ENCODE measurements at regions not wholly inside any gene's neighbourhood (a gene's known extent, or its start where the extent isn't known, plus 50 kb on each side); places are given as distances from the start of the nearest gene placed in this dataset.

- Histone ChIP-seq H3K4me2 (ENCODE audit: low read length) (no peak overlapping the region), H3K79me2 (no peaks in the 10 kb centered on the region), H2AFZ (no peak overlapping the region), H3K27me3 (ENCODE audit: control insufficient read depth, insufficient read depth, low read length) (no peaks in the 10 kb centered on the region), H3K4me1 (no peaks in the 10 kb centered on the region), H3K27ac (no peak overlapping the region), H3K36me3 (ENCODE audit: control insufficient read depth, insufficient read depth, low read length) (no peaks in the 10 kb centered on the region), H3K9me3 (ENCODE audit: control insufficient read depth, low read length) (no peaks in the 10 kb centered on the region), H3K9ac (no peak overlapping the region), H3K4me3 (ENCODE audit: low read depth, low read length) (no peak overlapping the region)
- no peak for TF ChIP-seq CTCF (IDR thresholded peaks at IDR 0.05)
These were observed 393.7 kb downstream of the CDK5RAP2 start for GRCh38 chr9:120186276-120186675.

GRCh38 chr9:120184266-120184665 is 395.7 kb downstream of the CDK5RAP2 start:
- Histone ChIP-seq H3K9me3 (ENCODE audit: control insufficient read depth, low read length) (no peaks in the 10 kb centered on the region), H3K4me3 (ENCODE audit: low read depth, low read length) (no peak overlapping the region), H3K4me1 (no peaks in the 10 kb centered on the region), H3K27ac (no peak overlapping the region), H3K4me2 (ENCODE audit: low read length) (no peak overlapping the region), H3K27me3 (ENCODE audit: control insufficient read depth, insufficient read depth, low read length) (no peaks in the 10 kb centered on the region), H3K79me2 (no peaks in the 10 kb centered on the region), H3K9ac (no peak overlapping the region), H3K36me3 (ENCODE audit: control insufficient read depth, insufficient read depth, low read length) (no peaks in the 10 kb centered on the region), H2AFZ (no peak overlapping the region)
- no peak for TF ChIP-seq CTCF (IDR thresholded peaks at IDR 0.05)

GRCh38 chr9:120183615-120184014 is 396.4 kb downstream of the CDK5RAP2 start:
- Histone ChIP-seq H3K9ac (no peak overlapping the region), H2AFZ (no peak overlapping the region), H3K27ac (no peak overlapping the region), H3K4me2 (ENCODE audit: low read length) (no peak overlapping the region), H3K9me3 (ENCODE audit: control insufficient read depth, low read length) (no peaks in the 10 kb centered on the region), H3K27me3 (ENCODE audit: control insufficient read depth, insufficient read depth, low read length) (no peaks in the 10 kb centered on the region), H3K79me2 (no peaks in the 10 kb centered on the region), H3K4me3 (ENCODE audit: low read depth, low read length) (no peak overlapping the region), H3K36me3 (ENCODE audit: control insufficient read depth, insufficient read depth, low read length) (no peaks in the 10 kb centered on the region), H3K4me1 (no peaks in the 10 kb centered on the region)
- no peak for TF ChIP-seq CTCF (IDR thresholded peaks at IDR 0.05)

- Histone ChIP-seq H3K27ac (no peak overlapping the region), H3K36me3 (ENCODE audit: control insufficient read depth, insufficient read depth, low read length) (no peaks in the 10 kb centered on the region), H3K79me2 (no peaks in the 10 kb centered on the region), H3K9ac (no peak overlapping the region), H3K4me1 (no peaks in the 10 kb centered on the region), H3K9me3 (ENCODE audit: control insufficient read depth, low read length) (no peaks in the 10 kb centered on the region), H3K4me3 (ENCODE audit: low read depth, low read length) (no peak overlapping the region), H3K4me2 (ENCODE audit: low read length) (no peak overlapping the region), H2AFZ (no peak overlapping the region), H3K27me3 (ENCODE audit: control insufficient read depth, insufficient read depth, low read length) (no peaks in the 10 kb centered on the region)
- no peak for TF ChIP-seq CTCF (IDR thresholded peaks at IDR 0.05)
These were observed 398.0 kb downstream of the CDK5RAP2 start for GRCh38 chr9:120182011-120182410.

- no peaks in the 10 kb centered on the region for H3K79me2 ChIP-seq
- no peaks in the 10 kb centered on the region for H3K4me1 ChIP-seq
- H3K27me3 ChIP-seq (ENCODE audit: control insufficient read depth, insufficient read depth, low read length) = no peaks in the 10 kb centered on the region
- H3K4me2 ChIP-seq (ENCODE audit: low read length) = no peak overlapping the region
- no peaks in the 10 kb centered on the region for H3K36me3 ChIP-seq (ENCODE audit: control insufficient read depth, insufficient read depth, low read length)
- no peak for TF ChIP-seq CTCF (IDR thresholded peaks at IDR 0.05)
- no peaks in the 10 kb centered on the region for H3K9me3 ChIP-seq (ENCODE audit: control insufficient read depth, low read length)
- no peak overlapping the region for H3K4me3 ChIP-seq (ENCODE audit: low read depth, low read length)
- no peak overlapping the region for H3K9ac ChIP-seq
- H2AFZ ChIP-seq = no peak overlapping the region
- H3K27ac ChIP-seq = no peak overlapping the region
These were observed 402.8 kb downstream of the CDK5RAP2 start for GRCh38 chr9:120177121-120177520.
